ENCODE measurements at regions not wholly inside any gene's neighbourhood (a gene's known extent, or its start where the extent isn't known, plus 50 kb on each side); places are given as distances from the start of the nearest gene placed in this dataset.

GRCh38 chr16:64712026-64712425 lies 409.8 kb downstream of the CDH11 start:
- H3K4me3 ChIP-seq (ENCODE audit: low read length) = no peak overlapping the region
- no peaks in the 10 kb centered on the region for H3K36me3 ChIP-seq (ENCODE audit: control insufficient read depth, low read length)
- no peaks in the 10 kb centered on the region for H3K4me1 ChIP-seq (ENCODE audit: control insufficient read depth, low read length)
- H3K9me3 ChIP-seq (ENCODE audit: control insufficient read depth, insufficient read depth, low read length) = no peaks in the 10 kb centered on the region
- H3F3A ChIP-seq (ENCODE audit: control insufficient read depth, insufficient read depth) = no peaks in the 10 kb centered on the region
- H3K4me2 ChIP-seq (ENCODE audit: low read length) = no peak overlapping the region
- no peaks in the 10 kb centered on the region for H3K9me2 ChIP-seq (replicated peaks; ENCODE audit: control insufficient read depth, low read length)
- H3K79me2 ChIP-seq (ENCODE audit: control insufficient read depth, low read length) = no peaks in the 10 kb centered on the region
- H3K27ac ChIP-seq (ENCODE audit: low read depth, low read length) = no peak overlapping the region
- TF ChIP-seq EZH2phosphoT487 (IDR thresholded peaks at IDR 0.05; ENCODE audit: borderline replicate concordance, low read length) = no peak
- H3K27me3 ChIP-seq (ENCODE audit: control insufficient read depth, low read length) = no peaks in the 10 kb centered on the region
- H4K20me1 ChIP-seq (ENCODE audit: control insufficient read depth, insufficient read depth, low read depth, low read length) = no peaks in the 10 kb centered on the region

GRCh38 chr16:64711596-64711995 lies 410.3 kb downstream of the CDH11 start:
- Histone ChIP-seq H4K20me1 (ENCODE audit: control insufficient read depth, insufficient read depth, low read depth, low read length) (no peaks in the 10 kb centered on the region), H3K4me2 (ENCODE audit: low read length) (no peak overlapping the region), H3K9me3 (ENCODE audit: control insufficient read depth, insufficient read depth, low read length) (no peaks in the 10 kb centered on the region), H3K27me3 (ENCODE audit: control insufficient read depth, low read length) (no peaks in the 10 kb centered on the region), H3K9me2 (replicated peaks; ENCODE audit: control insufficient read depth, low read length) (no peaks in the 10 kb centered on the region), H3K4me3 (ENCODE audit: low read length) (no peak overlapping the region), H3K36me3 (ENCODE audit: control insufficient read depth, low read length) (no peaks in the 10 kb centered on the region), H3K79me2 (ENCODE audit: control insufficient read depth, low read length) (no peaks in the 10 kb centered on the region), H3K4me1 (ENCODE audit: control insufficient read depth, low read length) (no peaks in the 10 kb centered on the region), H3K27ac (ENCODE audit: low read depth, low read length) (no peak overlapping the region), H3F3A (ENCODE audit: control insufficient read depth, insufficient read depth) (no peaks in the 10 kb centered on the region)
- no peak for TF ChIP-seq CTCF (IDR thresholded peaks at IDR 0.05; ENCODE audit: low read depth, low read length, poor library complexity, severe bottlenecking)
- no peak for TF ChIP-seq EZH2phosphoT487 (IDR thresholded peaks at IDR 0.05; ENCODE audit: borderline replicate concordance, low read length)

GRCh38 chr16:64711026-64711425 lies 410.8 kb downstream of the CDH11 start:
- Histone ChIP-seq H3K9me2 (replicated peaks; ENCODE audit: control insufficient read depth, low read length) (no peaks in the 10 kb centered on the region), H3K4me1 (ENCODE audit: control insufficient read depth, low read length) (no peaks in the 10 kb centered on the region), H3K79me2 (ENCODE audit: control insufficient read depth, low read length) (no peaks in the 10 kb centered on the region), H3K4me3 (ENCODE audit: low read length) (no peak overlapping the region), H3F3A (ENCODE audit: control insufficient read depth, insufficient read depth) (no peaks in the 10 kb centered on the region), H4K20me1 (ENCODE audit: control insufficient read depth, insufficient read depth, low read depth, low read length) (no peaks in the 10 kb centered on the region), H3K4me2 (ENCODE audit: low read length) (no peak overlapping the region), H3K27ac (ENCODE audit: low read depth, low read length) (no peak overlapping the region), H3K9me3 (ENCODE audit: control insufficient read depth, insufficient read depth, low read length) (no peaks in the 10 kb centered on the region), H3K36me3 (ENCODE audit: control insufficient read depth, low read length) (no peaks in the 10 kb centered on the region), H3K27me3 (ENCODE audit: control insufficient read depth, low read length) (no peaks in the 10 kb centered on the region)
- TF ChIP-seq EZH2phosphoT487 (IDR thresholded peaks at IDR 0.05; ENCODE audit: borderline replicate concordance, low read length) = no peak
- TF ChIP-seq CTCF (IDR thresholded peaks at IDR 0.05; ENCODE audit: low read depth, low read length, poor library complexity, severe bottlenecking) = no peak

GRCh38 chr16:64705443-64705842 lies 416.4 kb downstream of the CDH11 start:
- no peaks in the 10 kb centered on the region for H3F3A ChIP-seq (ENCODE audit: control insufficient read depth, insufficient read depth)
- H3K9me3 ChIP-seq (ENCODE audit: control insufficient read depth, insufficient read depth, low read length) = no peaks in the 10 kb centered on the region

More at GRCh38 chr16:64705443-64705842, 416.4 kb downstream of the CDH11 start:
- Histone ChIP-seq H3K4me2 (ENCODE audit: low read length) (no peak overlapping the region), H3K27ac (ENCODE audit: low read depth, low read length) (no peak overlapping the region), H4K20me1 (ENCODE audit: control insufficient read depth, insufficient read depth, low read depth, low read length) (no peaks in the 10 kb centered on the region), H3K9me2 (replicated peaks; ENCODE audit: control insufficient read depth, low read length) (no peaks in the 10 kb centered on the region), H3K4me1 (ENCODE audit: control insufficient read depth, low read length) (no peaks in the 10 kb centered on the region), H3K36me3 (ENCODE audit: control insufficient read depth, low read length) (no peaks in the 10 kb centered on the region), H3K27me3 (ENCODE audit: control insufficient read depth, low read length) (no peaks in the 10 kb centered on the region), H3K79me2 (ENCODE audit: control insufficient read depth, low read length) (no peaks in the 10 kb centered on the region), H3K4me3 (ENCODE audit: low read length) (no peak overlapping the region)
- TF ChIP-seq CTCF (IDR thresholded peaks at IDR 0.05; ENCODE audit: low read depth, low read length, poor library complexity, severe bottlenecking) = no peak
- no peak for TF ChIP-seq EZH2phosphoT487 (IDR thresholded peaks at IDR 0.05; ENCODE audit: borderline replicate concordance, low read length)

Data from DOHH2 (cell line).